GM12865 (cell line): ENCODE measurements at regions not wholly inside any gene's neighbourhood (a gene's known extent, or its start where the extent isn't known, plus 50 kb on each side); places are given as distances from the start of the nearest gene placed in this dataset.

Source experiments
- DNase-seq: peaks from one replicate; pipeline ENCODE4 v3.0.0; 2010; ENCODE audit warnings: low read depth
- H3K4me3 ChIP-seq: 2 replicates; pipeline ENCODE4 v1.5.1; 2011; ENCODE audit warnings: mild to moderate bottlenecking, low read depth, low read length, control low read depth
- CTCF ChIP-seq: IDR thresholded peaks from 2 replicates; pipeline ENCODE4 v1.5.1; 2011; ENCODE audit warnings: low read length, control low read depth, low read depth, inconsistent platforms; ENCODE audit not compliant: insufficient read depth; ENCODE audit errors: missing control alignments

- DNase-seq = no peak
- TF ChIP-seq CTCF = no peak
- H3K4me3 ChIP-seq = no peak overlapping the region
Measured at GRCh38 chr10:105681051-105681450, 1040.0 kb downstream of the SORCS3 start.

DNA sequence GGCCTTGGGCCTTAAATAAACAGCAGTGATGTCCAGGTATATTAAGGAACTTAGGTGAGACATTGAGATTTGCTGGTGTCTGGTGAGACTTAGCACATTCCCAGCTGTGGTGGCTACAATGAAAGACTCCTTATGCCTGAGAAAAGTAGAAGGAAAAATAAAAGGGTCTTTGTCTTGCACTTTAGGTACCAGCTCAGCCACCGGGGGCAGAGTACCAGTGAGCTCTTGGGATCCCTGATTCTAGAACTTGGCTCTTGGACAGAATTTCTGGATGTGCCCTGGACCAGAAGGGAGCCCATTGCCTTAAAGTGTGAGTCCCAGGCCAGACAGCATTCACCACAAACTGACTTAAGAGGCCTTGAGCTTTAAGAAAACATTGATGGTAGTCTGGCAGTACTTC, 1038.7 kb downstream of the SORCS3 start:
- DNase-seq = no peak
- no peak for TF ChIP-seq CTCF

DNA sequence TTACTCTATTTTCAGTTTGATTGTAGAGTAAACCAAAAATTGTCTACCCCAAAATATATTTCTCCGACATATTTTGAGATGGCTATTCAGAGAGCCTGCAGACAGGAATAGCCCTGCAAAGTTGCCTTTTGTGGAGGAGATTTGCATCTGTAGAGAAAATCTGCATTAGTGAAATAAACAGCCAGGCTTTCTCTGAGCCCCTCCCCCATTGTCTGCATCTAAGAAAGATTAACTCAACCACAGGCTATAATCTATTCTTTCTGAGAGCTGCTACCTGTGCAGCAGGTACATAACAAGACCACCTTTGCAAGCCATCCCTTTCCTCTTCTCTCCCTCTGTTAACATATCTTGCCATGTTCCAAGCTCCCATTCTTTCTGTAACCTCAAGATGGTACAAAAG, 1034.2 kb downstream of the SORCS3 start:
- DNase-seq = no peak
- no peak for TF ChIP-seq CTCF
- no peak overlapping the region for H3K4me3 ChIP-seq

More for the DNA sequence above, 1038.7 kb downstream of the SORCS3 start:
- no peak overlapping the region for H3K4me3 ChIP-seq

- DNase-seq = no peak
- TF ChIP-seq CTCF = no peak
- H3K4me3 ChIP-seq = no peak overlapping the region
Measured at GRCh38 chr10:105674448-105674847, 1033.4 kb downstream of the SORCS3 start.

DNA sequence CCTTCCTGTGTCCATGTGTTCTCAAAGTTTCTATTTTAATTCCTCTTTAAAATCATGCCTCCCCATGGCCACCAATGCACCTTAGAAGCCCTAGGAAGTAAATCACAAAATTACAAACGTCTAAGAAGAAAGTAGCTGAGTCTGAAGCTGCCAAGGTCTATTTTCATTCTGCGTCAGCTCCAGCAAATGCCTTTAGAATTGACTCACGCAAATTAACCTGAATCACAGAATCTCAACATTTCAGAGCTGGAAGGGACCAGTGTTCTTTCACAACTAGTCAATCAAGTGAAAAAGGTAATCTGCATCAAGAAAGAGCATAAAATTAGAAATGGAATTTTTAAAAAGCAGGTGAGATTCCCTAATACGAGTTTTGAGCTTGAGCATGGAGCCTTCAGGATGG, 1017.6 kb downstream of the SORCS3 start:
- no peak for DNase-seq
- H3K4me3 ChIP-seq = no peak overlapping the region
- no peak for TF ChIP-seq CTCF

DNA sequence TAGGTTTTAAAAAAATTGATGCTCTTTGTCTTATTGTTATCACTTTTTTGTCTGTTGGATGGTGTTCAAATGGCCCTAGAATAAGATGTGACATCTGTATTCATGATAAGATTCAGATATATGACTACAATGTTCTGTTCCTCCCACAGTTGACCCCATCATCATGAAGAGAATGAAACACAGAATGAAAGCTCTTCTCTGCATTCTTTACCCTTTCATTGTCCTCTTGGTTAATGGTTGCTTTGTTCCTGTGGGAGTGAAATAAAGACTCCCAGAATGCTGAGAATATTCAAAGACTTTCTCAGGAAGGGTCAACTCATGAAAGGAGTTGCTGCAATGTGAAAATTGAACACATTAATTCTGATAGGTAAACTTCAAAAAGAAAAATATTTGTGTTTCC, 1015.8 kb downstream of the SORCS3 start:
- TF ChIP-seq CTCF = no peak
- no peak overlapping the region for H3K4me3 ChIP-seq
- DNase-seq = no peak

DNA sequence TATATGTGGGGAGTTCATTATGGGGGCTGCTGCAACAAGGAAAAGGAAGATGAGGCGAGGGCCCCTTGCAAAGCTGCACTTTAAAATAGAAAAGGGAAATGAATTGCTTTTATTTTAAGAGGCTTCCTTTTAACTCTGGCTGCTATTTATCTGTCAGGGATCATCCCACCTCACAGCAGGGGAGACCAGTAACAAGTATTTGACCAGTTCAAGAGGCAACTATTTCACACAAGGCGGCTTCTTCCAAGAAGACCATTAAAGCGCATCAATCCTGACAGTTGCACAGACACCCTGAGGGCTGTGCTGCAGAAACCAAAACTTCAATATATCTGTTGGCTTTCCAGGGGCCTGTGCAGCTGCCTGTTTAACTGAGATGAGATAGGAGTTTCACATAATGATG, 1009.2 kb downstream of the SORCS3 start:
- DNase-seq = no peak
- TF ChIP-seq CTCF = no peak
- H3K4me3 ChIP-seq = no peak overlapping the region
